Loucy (cell line): ENCODE measurements at regions not wholly inside any gene's neighbourhood (a gene's known extent, or its start where the extent isn't known, plus 50 kb on each side); places are given as distances from the start of the nearest gene placed in this dataset.

Source experiments
- EZH2phosphoT487 ChIP-seq: fragments of 200-600 bp; IDR thresholded peaks from 2 replicates; pipeline ENCODE4 v1.6.1; 2018; ENCODE audit warnings: antibody characterized with exemption, mild to moderate bottlenecking, moderate library complexity, borderline replicate concordance
- TF ChIP-seq, protein P1 (sequence below): fragments of 200-600 bp; sonication (generic); conservative IDR thresholded peaks from 2 replicates; pipeline ENCODE4 v1.5.1; 2014; ENCODE audit warnings: mild to moderate bottlenecking, antibody characterized with exemption, low read length

DNA sequence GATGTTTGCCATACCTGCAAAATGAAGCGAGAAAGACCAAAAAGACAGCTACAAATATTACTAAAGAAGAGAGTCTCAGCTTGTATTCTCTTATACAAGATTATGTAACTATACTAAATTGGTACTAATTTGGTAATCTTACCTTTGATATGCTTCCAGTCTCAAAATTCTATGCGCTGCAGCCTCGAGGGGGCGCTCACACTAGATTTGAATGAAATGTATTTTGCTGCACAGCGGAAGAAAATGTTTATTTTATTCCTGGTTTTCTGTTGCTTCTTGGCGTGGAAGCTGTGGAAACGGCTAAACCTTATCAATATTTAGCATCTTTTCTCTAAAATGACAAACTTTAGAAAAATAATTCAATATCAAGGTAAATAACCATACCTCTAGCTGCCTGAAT is 267.0 kb upstream of the NUDT12 start:
- TF ChIP-seq, protein P1, sequence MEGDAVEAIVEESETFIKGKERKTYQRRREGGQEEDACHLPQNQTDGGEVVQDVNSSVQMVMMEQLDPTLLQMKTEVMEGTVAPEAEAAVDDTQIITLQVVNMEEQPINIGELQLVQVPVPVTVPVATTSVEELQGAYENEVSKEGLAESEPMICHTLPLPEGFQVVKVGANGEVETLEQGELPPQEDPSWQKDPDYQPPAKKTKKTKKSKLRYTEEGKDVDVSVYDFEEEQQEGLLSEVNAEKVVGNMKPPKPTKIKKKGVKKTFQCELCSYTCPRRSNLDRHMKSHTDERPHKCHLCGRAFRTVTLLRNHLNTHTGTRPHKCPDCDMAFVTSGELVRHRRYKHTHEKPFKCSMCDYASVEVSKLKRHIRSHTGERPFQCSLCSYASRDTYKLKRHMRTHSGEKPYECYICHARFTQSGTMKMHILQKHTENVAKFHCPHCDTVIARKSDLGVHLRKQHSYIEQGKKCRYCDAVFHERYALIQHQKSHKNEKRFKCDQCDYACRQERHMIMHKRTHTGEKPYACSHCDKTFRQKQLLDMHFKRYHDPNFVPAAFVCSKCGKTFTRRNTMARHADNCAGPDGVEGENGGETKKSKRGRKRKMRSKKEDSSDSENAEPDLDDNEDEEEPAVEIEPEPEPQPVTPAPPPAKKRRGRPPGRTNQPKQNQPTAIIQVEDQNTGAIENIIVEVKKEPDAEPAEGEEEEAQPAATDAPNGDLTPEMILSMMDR, result peak; percentile 56
- no peak for TF ChIP-seq EZH2phosphoT487
